ENCODE measurements at regions not wholly inside any gene's neighbourhood (a gene's known extent, or its start where the extent isn't known, plus 50 kb on each side); places are given as distances from the start of the nearest gene placed in this dataset.
"Not testable (repeated sequence)": the region's sequence is repeated elsewhere in the genome, so short reads cannot be mapped to it uniquely, and the experiment has no call there.

GRCh38 chr21:25453524-25453923 lies 153.8 kb downstream of the MRPL39 start:
- no peak overlapping the region for H3K4me2 ChIP-seq (ENCODE audit: unreplicated experiment)
- in situ Hi-C loops (cut with MboI) = no loop called here
- no peaks in the 10 kb centered on the region for H3K36me3 ChIP-seq (ENCODE audit: low read depth)
- H3K4me1 ChIP-seq (ENCODE audit: insufficient read depth) = 0 out of 2 replicates have a peak, but pooled peaks cover 6% of the 10 kb centered on the region
- no peaks in the 10 kb centered on the region for H3K9me3 ChIP-seq (ENCODE audit: low read depth)
- no peak overlapping the region for H2AFZ ChIP-seq
- no peak for TF ChIP-seq EZH2phosphoT487 (IDR thresholded peaks at IDR 0.05; ENCODE audit: insufficient read depth, low read depth)
- no peak for TF ChIP-seq EZH2 (IDR thresholded peaks at IDR 0.05; ENCODE audit: insufficient read depth, poor library complexity, severe bottlenecking)
- H3K27me3 ChIP-seq (replicated peaks; ENCODE audit: insufficient read depth) = no peaks in the 10 kb centered on the region
- no peak overlapping the region for H3K9ac ChIP-seq
- H3K4me3 ChIP-seq = no peak overlapping the region
- no peak overlapping the region for H3K27ac ChIP-seq
- H3F3A ChIP-seq (ENCODE audit: insufficient read depth) = no peaks in the 10 kb centered on the region
- DNase-seq = peak; percentile 10
- no peaks in the 10 kb centered on the region for H3K9me2 ChIP-seq (ENCODE audit: insufficient read depth)
- H4K20me1 ChIP-seq (ENCODE audit: insufficient read depth) = no peaks in the 10 kb centered on the region
- no peaks in the 10 kb centered on the region for H3K79me2 ChIP-seq (ENCODE audit: insufficient read depth)

GRCh38 chr21:25449950-25450349 lies 157.3 kb downstream of the MRPL39 start:
- H3F3A ChIP-seq (ENCODE audit: insufficient read depth) = no peaks in the 10 kb centered on the region
- no peak overlapping the region for H3K4me2 ChIP-seq (ENCODE audit: unreplicated experiment)
- no peak for DNase-seq
- no peak for TF ChIP-seq EZH2phosphoT487 (IDR thresholded peaks at IDR 0.05; ENCODE audit: insufficient read depth, low read depth)
- TF ChIP-seq EZH2 (IDR thresholded peaks at IDR 0.05; ENCODE audit: insufficient read depth, poor library complexity, severe bottlenecking) = no peak
- H3K36me3 ChIP-seq (ENCODE audit: low read depth) = no peaks in the 10 kb centered on the region
- no peaks in the 10 kb centered on the region for H3K27me3 ChIP-seq (replicated peaks; ENCODE audit: insufficient read depth)
- no peaks in the 10 kb centered on the region for H4K20me1 ChIP-seq (ENCODE audit: insufficient read depth)
- H2AFZ ChIP-seq = no peak overlapping the region
- no peaks in the 10 kb centered on the region for H3K79me2 ChIP-seq (ENCODE audit: insufficient read depth)
- in situ Hi-C loops (cut with MboI) = no loop called here
- H3K4me1 ChIP-seq (ENCODE audit: insufficient read depth) = 0 out of 2 replicates have a peak, but pooled peaks cover 6% of the 10 kb centered on the region
- no peak overlapping the region for H3K27ac ChIP-seq
- WGBS, 2 experiments (ENCODE audit: low coverage in 1 of 2, low lambda C conversion rate in 2 of 2, missing lambda C conversion rate in 2 of 2) = 51 to 52% methylated on average over 3 of the region's 3 CpGs
- no peaks in the 10 kb centered on the region for H3K9me2 ChIP-seq (ENCODE audit: insufficient read depth)
- H3K9me3 ChIP-seq (ENCODE audit: low read depth) = no peaks in the 10 kb centered on the region
- H3K9ac ChIP-seq = no peak overlapping the region
- H3K4me3 ChIP-seq = no peak overlapping the region

- Histone ChIP-seq H2AFZ (no peak overlapping the region), H3K9me3 (ENCODE audit: low read depth) (no peaks in the 10 kb centered on the region), H4K20me1 (ENCODE audit: insufficient read depth) (no peaks in the 10 kb centered on the region), H3K4me2 (ENCODE audit: unreplicated experiment) (no peak overlapping the region), H3K9ac (no peak overlapping the region), H3K79me2 (ENCODE audit: insufficient read depth) (no peaks in the 10 kb centered on the region), H3K4me1 (ENCODE audit: insufficient read depth) (no peaks in the 10 kb centered on the region), H3K9me2 (ENCODE audit: insufficient read depth) (no peaks in the 10 kb centered on the region), H3K27ac (no peak overlapping the region), H3K4me3 (no peak overlapping the region), H3K27me3 (replicated peaks; ENCODE audit: insufficient read depth) (no peaks in the 10 kb centered on the region), H3K36me3 (ENCODE audit: low read depth) (no peaks in the 10 kb centered on the region), H3F3A (ENCODE audit: insufficient read depth) (no peaks in the 10 kb centered on the region)
- WGBS, 2 experiments (ENCODE audit: low coverage in 1 of 2, low lambda C conversion rate in 2 of 2, missing lambda C conversion rate in 2 of 2) = 40 to 51% methylated on average over 2 of the region's 2 CpGs
- DNase-seq = no peak
- in situ Hi-C loops (cut with MboI) = no loop called here
- TF ChIP-seq EZH2phosphoT487 (IDR thresholded peaks at IDR 0.05; ENCODE audit: insufficient read depth, low read depth) = no peak
Observed at GRCh38 chr21:25441835-25442234, 165.4 kb downstream of the MRPL39 start.

GRCh38 chr21:25437465-25437864 lies 169.8 kb downstream of the MRPL39 start:
- H3K9ac ChIP-seq; in situ Hi-C loops (cut with MboI); H2AFZ ChIP-seq; H3K79me2 ChIP-seq (ENCODE audit: insufficient read depth); H3K36me3 ChIP-seq (ENCODE audit: low read depth); H3F3A ChIP-seq (ENCODE audit: insufficient read depth); H3K9me3 ChIP-seq (ENCODE audit: low read depth); H3K4me2 ChIP-seq (ENCODE audit: unreplicated experiment); H3K27me3 ChIP-seq (replicated peaks; ENCODE audit: insufficient read depth); H3K4me1 ChIP-seq (ENCODE audit: insufficient read depth); H3K9me2 ChIP-seq (ENCODE audit: insufficient read depth); H4K20me1 ChIP-seq (ENCODE audit: insufficient read depth); DNase-seq; H3K27ac ChIP-seq; H3K4me3 ChIP-seq: not testable (repeated sequence)
- 17 to 21% methylated on average over 2 of the region's 2 CpGs for whole genome bisulfite sequencing, 2 experiments (ENCODE audit: low coverage in 1 of 2, low lambda C conversion rate in 2 of 2, missing lambda C conversion rate in 2 of 2)

GRCh38 chr21:25428537-25428936 lies 178.7 kb downstream of the MRPL39 start:
- TF ChIP-seq EZH2 (IDR thresholded peaks at IDR 0.05; ENCODE audit: insufficient read depth, poor library complexity, severe bottlenecking) (no peak), EZH2phosphoT487 (IDR thresholded peaks at IDR 0.05; ENCODE audit: insufficient read depth, low read depth) (no peak)
- no peak overlapping the region for H3K9ac ChIP-seq
- H2AFZ ChIP-seq = no peak overlapping the region
- H3K4me2 ChIP-seq (ENCODE audit: unreplicated experiment) = no peak overlapping the region
- DNase-seq = no peak
- no peaks in the 10 kb centered on the region for H3K79me2 ChIP-seq (ENCODE audit: insufficient read depth)
- no peak overlapping the region for H3K4me3 ChIP-seq
- H3F3A ChIP-seq (ENCODE audit: insufficient read depth) = no peaks in the 10 kb centered on the region
- no peaks in the 10 kb centered on the region; the same call in 1 of the 2 replicates for H3K27me3 ChIP-seq (replicated peaks; ENCODE audit: insufficient read depth)
- H4K20me1 ChIP-seq (ENCODE audit: insufficient read depth) = no peaks in the 10 kb centered on the region
- H3K36me3 ChIP-seq (ENCODE audit: low read depth) = no peaks in the 10 kb centered on the region
- in situ Hi-C loops (cut with MboI) = no loop called here
- peaks cover 3% of the 10 kb centered on the region for H3K9me3 ChIP-seq (ENCODE audit: low read depth)
- no peaks in the 10 kb centered on the region for H3K4me1 ChIP-seq (ENCODE audit: insufficient read depth)
- H3K27ac ChIP-seq = no peak overlapping the region
- no peaks in the 10 kb centered on the region for H3K9me2 ChIP-seq (ENCODE audit: insufficient read depth)

Data from GM23248 (cell line).